Bronchial epithelial cell (primary cell): ENCODE measurements at regions not wholly inside any gene's neighbourhood (a gene's known extent, or its start where the extent isn't known, plus 50 kb on each side); places are given as distances from the start of the nearest gene placed in this dataset.

Experiments used
- DNase-seq: peaks from one replicate; pipeline ENCODE4 v3.0.0-alpha.2; 2010; ENCODE audit warnings: low read depth
- FAIRE-seq: peaks from 2 replicates; lab custom pipeline; 2011; peaks lifted over from hg19 to GRCh38; lab: Jason Lieb, UNC
- H3K27me3 ChIP-seq: 2 replicates; pipeline ENCODE4 v1.5.1; 2011; ENCODE audit warnings: low read length; ENCODE audit not compliant: control insufficient read depth, insufficient read depth
- H3K36me3 ChIP-seq: 2 replicates; pipeline ENCODE4 v1.5.1; 2011; ENCODE audit warnings: low read length; ENCODE audit not compliant: control insufficient read depth, insufficient read depth
- H3K4me3 ChIP-seq: 2 replicates; pipeline ENCODE4 v1.5.1; 2011; ENCODE audit warnings: mild to moderate bottlenecking, low read depth, low read length, control low read depth
- CTCF ChIP-seq: IDR thresholded peaks from 2 replicates; pipeline ENCODE4 v1.5.1; 2011; ENCODE audit warnings: mild to moderate bottlenecking, moderate library complexity, low read length, control low read depth, inconsistent platforms; ENCODE audit not compliant: insufficient read depth, severe bottlenecking

GRCh38 chr10:111410740-111411139 lies 333.9 kb downstream of the ADRA2A start:
- DNase-seq (peak; percentile 14), FAIRE-seq (no peak)
- Histone ChIP-seq H3K27me3 (no peaks in the 10 kb centered on the region), H3K36me3 (no peaks in the 10 kb centered on the region), H3K4me3 (no peak overlapping the region)
- TF ChIP-seq CTCF: no peak

GRCh38 chr10:111425459-111425858 lies 348.6 kb downstream of the ADRA2A start:
- Histone ChIP-seq H3K36me3 (no peaks in the 10 kb centered on the region), H3K4me3 (no peak overlapping the region), H3K27me3 (no peaks in the 10 kb centered on the region)
- FAIRE-seq (no peak), DNase-seq (no peak)
- no peak for TF ChIP-seq CTCF

GRCh38 chr10:111429288-111430028 lies 352.6 kb downstream of the ADRA2A start:
- no peak for FAIRE-seq
- no peaks in the 10 kb centered on the region for H3K36me3 ChIP-seq
- TF ChIP-seq CTCF: no peak
- no peaks in the 10 kb centered on the region for H3K27me3 ChIP-seq
- H3K4me3 ChIP-seq: no peak overlapping the region
- no peak for DNase-seq

GRCh38 chr10:111430070-111430469 lies 353.2 kb downstream of the ADRA2A start:
- Histone ChIP-seq H3K27me3 (no peaks in the 10 kb centered on the region), H3K4me3 (no peak overlapping the region), H3K36me3 (no peaks in the 10 kb centered on the region)
- FAIRE-seq: no peak
- DNase-seq: no peak
- no peak for TF ChIP-seq CTCF

GRCh38 chr10:111432588-111432987 lies 355.8 kb downstream of the ADRA2A start:
- FAIRE-seq (no peak), DNase-seq (no peak)
- H3K36me3 ChIP-seq: no peaks in the 10 kb centered on the region
- no peak for TF ChIP-seq CTCF
- H3K27me3 ChIP-seq: no peaks in the 10 kb centered on the region
- no peak overlapping the region for H3K4me3 ChIP-seq

DNA sequence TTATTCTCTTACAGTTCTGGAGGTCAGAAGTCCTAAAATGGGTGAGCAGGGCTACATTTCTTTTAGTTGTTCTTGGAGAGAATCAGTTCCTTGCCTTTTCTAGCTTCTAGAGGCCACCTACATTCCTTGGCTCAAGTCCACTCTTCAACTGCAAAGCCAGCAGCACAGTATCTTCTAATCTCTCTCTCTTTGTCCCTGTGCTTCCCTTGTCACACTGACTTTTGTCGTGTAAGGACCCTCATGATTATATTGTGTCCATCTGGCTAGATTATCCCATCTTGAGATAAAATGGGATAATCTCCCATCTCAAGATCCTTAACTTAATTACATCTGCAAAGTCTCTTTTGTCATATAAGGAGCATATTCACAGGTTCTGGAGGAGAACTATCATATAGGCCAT lies 359.0 kb downstream of the ADRA2A start:
- Histone ChIP-seq H3K4me3 (no peak overlapping the region), H3K27me3 (no peaks in the 10 kb centered on the region), H3K36me3 (no peaks in the 10 kb centered on the region)
- DNase-seq (no peak), FAIRE-seq (no peak)
- no peak for TF ChIP-seq CTCF
